RWPE2 (cell line): ENCODE measurements at regions not wholly inside any gene's neighbourhood (a gene's known extent, or its start where the extent isn't known, plus 50 kb on each side); places are given as distances from the start of the nearest gene placed in this dataset.

Source experiments
- ATAC-seq: fragments of 200-7000 bp; cut with Tn5 transposase; 3 replicates; pipeline ENCODE4 v1.9.1; 2021; ENCODE audit warnings: low read depth
- DNase-seq: peaks from one replicate; pipeline ENCODE4 v3.0.0-alpha.2; 2020; ENCODE audit warnings: low spot score
- H3K27ac ChIP-seq: fragments of 450-650 bp; 2 replicates; pipeline ENCODE4 v1.5.1; 2017; ENCODE audit warnings: mild to moderate bottlenecking; ENCODE audit not compliant: poor library complexity, severe bottlenecking
- H3K27me3 ChIP-seq: fragments of 250-450 bp; sonication (Bioruptor Pico); 2 replicates; pipeline ENCODE4 v1.5.1; 2021; ENCODE audit warnings: mild to moderate bottlenecking, moderate library complexity; ENCODE audit not compliant: insufficient read depth, poor library complexity, severe bottlenecking
- H3K36me3 ChIP-seq: fragments of 250-450 bp; sonication (Bioruptor Pico); 2 replicates; pipeline ENCODE4 v1.5.1; 2020; ENCODE audit warnings: low read depth, mild to moderate bottlenecking, moderate library complexity
- H3K4me1 ChIP-seq: fragments of 250-450 bp; sonication (Bioruptor Pico); 2 replicates; pipeline ENCODE4 v1.5.1; 2021; ENCODE audit warnings: mild to moderate bottlenecking, moderate library complexity; ENCODE audit not compliant: insufficient read depth, poor library complexity, severe bottlenecking
- H3K4me3 ChIP-seq: fragments of 250-450 bp; sonication (Bioruptor Pico); 2 replicates; pipeline ENCODE4 v1.5.1; 2021; ENCODE audit warnings: mild to moderate bottlenecking, moderate library complexity; ENCODE audit not compliant: severe bottlenecking
- H3K9me3 ChIP-seq: fragments of 250-450 bp; sonication (Bioruptor Pico); 2 replicates; pipeline ENCODE4 v1.5.1; 2021; ENCODE audit warnings: mild to moderate bottlenecking, moderate library complexity; ENCODE audit not compliant: severe bottlenecking
- TF ChIP-seq, protein P1 (sequence below): fragments of 450-650 bp; IDR thresholded peaks from one replicate; pipeline ENCODE4 v1.5.1; 2017; ENCODE audit warnings: mild to moderate bottlenecking, moderate library complexity; ENCODE audit not compliant: poor library complexity, severe bottlenecking

DNA sequence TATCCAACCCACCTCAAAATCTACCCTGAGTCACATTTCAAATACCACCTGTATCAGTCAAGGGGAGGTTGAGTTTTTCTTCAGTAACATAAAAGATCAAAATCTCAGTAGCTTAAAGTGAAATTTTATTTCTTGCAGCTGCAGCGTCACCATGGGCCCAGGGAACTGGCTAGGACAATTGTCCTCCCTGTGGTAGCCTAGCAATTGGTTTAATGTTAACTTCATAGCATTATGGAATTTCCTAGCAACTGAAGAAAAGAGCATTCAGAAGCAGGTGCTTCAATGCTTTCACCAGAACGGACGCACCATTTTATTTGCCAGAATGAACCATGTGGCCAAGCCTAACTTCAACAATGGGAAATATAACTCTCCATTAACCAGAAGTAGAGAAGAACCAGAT is 359.3 kb upstream of the TSHZ3 start:
- no peak overlapping the region for H3K4me3 ChIP-seq
- H3K27me3 ChIP-seq, result peaks cover 3% of the 10 kb centered on the region
- ATAC-seq (no peak), DNase-seq (no peak)
- no peaks in the 10 kb centered on the region for H3K36me3 ChIP-seq
- no peak overlapping the region for H3K27ac ChIP-seq
- H3K9me3 ChIP-seq, result no peaks in the 10 kb centered on the region
- TF ChIP-seq, protein P1, sequence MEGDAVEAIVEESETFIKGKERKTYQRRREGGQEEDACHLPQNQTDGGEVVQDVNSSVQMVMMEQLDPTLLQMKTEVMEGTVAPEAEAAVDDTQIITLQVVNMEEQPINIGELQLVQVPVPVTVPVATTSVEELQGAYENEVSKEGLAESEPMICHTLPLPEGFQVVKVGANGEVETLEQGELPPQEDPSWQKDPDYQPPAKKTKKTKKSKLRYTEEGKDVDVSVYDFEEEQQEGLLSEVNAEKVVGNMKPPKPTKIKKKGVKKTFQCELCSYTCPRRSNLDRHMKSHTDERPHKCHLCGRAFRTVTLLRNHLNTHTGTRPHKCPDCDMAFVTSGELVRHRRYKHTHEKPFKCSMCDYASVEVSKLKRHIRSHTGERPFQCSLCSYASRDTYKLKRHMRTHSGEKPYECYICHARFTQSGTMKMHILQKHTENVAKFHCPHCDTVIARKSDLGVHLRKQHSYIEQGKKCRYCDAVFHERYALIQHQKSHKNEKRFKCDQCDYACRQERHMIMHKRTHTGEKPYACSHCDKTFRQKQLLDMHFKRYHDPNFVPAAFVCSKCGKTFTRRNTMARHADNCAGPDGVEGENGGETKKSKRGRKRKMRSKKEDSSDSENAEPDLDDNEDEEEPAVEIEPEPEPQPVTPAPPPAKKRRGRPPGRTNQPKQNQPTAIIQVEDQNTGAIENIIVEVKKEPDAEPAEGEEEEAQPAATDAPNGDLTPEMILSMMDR, result no peak
- no peaks in the 10 kb centered on the region for H3K4me1 ChIP-seq

GRCh38 chr19:31709476-31709875 is 360.2 kb upstream of the TSHZ3 start:
- Histone ChIP-seq H3K9me3 (no peaks in the 10 kb centered on the region), H3K27me3 (peaks cover 3% of the 10 kb centered on the region), H3K27ac (no peak overlapping the region), H3K4me3 (no peak overlapping the region), H3K4me1 (no peaks in the 10 kb centered on the region), H3K36me3 (no peaks in the 10 kb centered on the region)
- no peak for DNase-seq
- ATAC-seq, result no peak
- TF ChIP-seq, protein P1, result no peak

GRCh38 chr19:31715249-31715945 is 366.2 kb upstream of the TSHZ3 start:
- no peak overlapping the region for H3K4me3 ChIP-seq
- H3K27ac ChIP-seq, result no peak overlapping the region
- H3K36me3 ChIP-seq, result no peaks in the 10 kb centered on the region
- TF ChIP-seq, protein P1, result no peak
- peaks cover 47% of the 10 kb centered on the region for H3K27me3 ChIP-seq
- H3K4me1 ChIP-seq, result no peaks in the 10 kb centered on the region
- ATAC-seq, result no peak
- DNase-seq, result no peak
- H3K9me3 ChIP-seq, result no peaks in the 10 kb centered on the region

- TF ChIP-seq, protein P1, result no peak
- DNase-seq (no peak), ATAC-seq (no peak)
- Histone ChIP-seq H3K4me3 (no peak overlapping the region), H3K9me3 (no peaks in the 10 kb centered on the region), H3K4me1 (no peaks in the 10 kb centered on the region), H3K27me3 (peaks cover 51% of the 10 kb centered on the region), H3K36me3 (no peaks in the 10 kb centered on the region), H3K27ac (no peak overlapping the region)
Measured at GRCh38 chr19:31716826-31717225, 367.6 kb upstream of the TSHZ3 start.

GRCh38 chr19:31717269-31717923 is 368.2 kb upstream of the TSHZ3 start:
- H3K36me3 ChIP-seq, result no peaks in the 10 kb centered on the region
- DNase-seq (no peak), ATAC-seq (no peak)
- H3K27ac ChIP-seq, result no peak overlapping the region
- TF ChIP-seq, protein P1, result no peak
- H3K4me3 ChIP-seq, result no peak overlapping the region
- H3K4me1 ChIP-seq, result no peaks in the 10 kb centered on the region
- H3K27me3 ChIP-seq, result peaks cover 51% of the 10 kb centered on the region
- H3K9me3 ChIP-seq, result no peaks in the 10 kb centered on the region
